ENCODE measurements at regions not wholly inside any gene's neighbourhood (a gene's known extent, or its start where the extent isn't known, plus 50 kb on each side); places are given as distances from the start of the nearest gene placed in this dataset.
A peak's percentile ranks its signal among the peaks of the same experiment; 100 is the strongest.

GRCh38 chr19:28500982-28501630 lies 711.8 kb downstream of the UQCRFS1 start:
- Histone ChIP-seq H3K27me3 (no peaks in the 10 kb centered on the region), H3K27ac (no peak overlapping the region), H3K9me3 (no peaks in the 10 kb centered on the region), H3K4me3 (no peak overlapping the region), H3K36me3 (no peaks in the 10 kb centered on the region), H3K4me1 (peaks cover 0 to 9% (median 0%) of the 10 kb centered on the region in 12 donors)
- intact Hi-C loops (cut with DNase I): no loop called here
- DNase-seq (no peak), ATAC-seq (no peak)
- 80 to 89% (median 83%) methylated on average over 9 of the region's 9 CpGs for WGBS, 4 donors
- TF ChIP-seq CTCF (IDR thresholded peaks at IDR 0.05): no peak
- TF ChIP-seq POLR2A (IDR thresholded peaks at IDR 0.05): no peak

GRCh38 chr19:28500296-28500695 lies 712.7 kb downstream of the UQCRFS1 start:
- ATAC-seq (no peak), DNase-seq (no peak)
- no peak overlapping the region for H3K4me3 ChIP-seq
- intact Hi-C loops (cut with DNase I): no loop called here
- H3K9me3 ChIP-seq: no peaks in the 10 kb centered on the region
- peaks cover 0 to 9% (median 0%) of the 10 kb centered on the region in 12 donors for H3K4me1 ChIP-seq
- WGBS, 4 donors: 41 to 67% (median 66%) methylated on average over 3 of the region's 3 CpGs
- H3K36me3 ChIP-seq: no peaks in the 10 kb centered on the region
- H3K27me3 ChIP-seq: no peaks in the 10 kb centered on the region
- no peak for TF ChIP-seq POLR2A (IDR thresholded peaks at IDR 0.05)
- no peak for TF ChIP-seq CTCF (IDR thresholded peaks at IDR 0.05)
- H3K27ac ChIP-seq: no peak overlapping the region

- H3K4me3 ChIP-seq: no peak overlapping the region
- TF ChIP-seq CTCF (IDR thresholded peaks at IDR 0.05): no peak
- no peak for TF ChIP-seq POLR2A (IDR thresholded peaks at IDR 0.05)
- H3K27me3 ChIP-seq: no peaks in the 10 kb centered on the region
- H3K9me3 ChIP-seq: no peaks in the 10 kb centered on the region
- ATAC-seq (no peak), DNase-seq (no peak)
- 69 to 92% (median 77%) methylated on average over 7 of the region's 7 CpGs for WGBS, 4 donors
- H3K36me3 ChIP-seq: no peaks in the 10 kb centered on the region
- H3K4me1 ChIP-seq: peaks cover 0 to 9% (median 0%) of the 10 kb centered on the region in 12 donors
- H3K27ac ChIP-seq: no peak overlapping the region
- intact Hi-C loops (cut with DNase I): no loop called here
Observed at GRCh38 chr19:28498404-28498976, 714.5 kb downstream of the UQCRFS1 start.

GRCh38 chr19:28497887-28498286 lies 715.1 kb downstream of the UQCRFS1 start:
- Histone ChIP-seq H3K27ac (no peak overlapping the region), H3K36me3 (no peaks in the 10 kb centered on the region), H3K4me1 (peaks cover 0 to 9% (median 0%) of the 10 kb centered on the region in 12 donors), H3K4me3 (no peak overlapping the region), H3K27me3 (no peaks in the 10 kb centered on the region), H3K9me3 (no peaks in the 10 kb centered on the region)
- peak; percentile 67 to 97 (median 84) for ATAC-seq
- WGBS, 4 donors: 41 to 67% (median 60%) methylated on average over 4 of the region's 4 CpGs
- intact Hi-C loops (cut with DNase I): no loop called here
- no peak for DNase-seq
- TF ChIP-seq CTCF (IDR thresholded peaks at IDR 0.05) (no peak), POLR2A (IDR thresholded peaks at IDR 0.05) (no peak)

Data from heart left ventricle (tissue), 16 donors.